A172 (cell line): ENCODE measurements at regions not wholly inside any gene's neighbourhood (a gene's known extent, or its start where the extent isn't known, plus 50 kb on each side); places are given as distances from the start of the nearest gene placed in this dataset.
"Not testable (repeated sequence)": the region's sequence is repeated elsewhere in the genome, so short reads cannot be mapped to it uniquely, and the experiment has no call there.

Experiments
- DNase-seq: peaks from one replicate; pipeline ENCODE4 v3.0.0-alpha.2; 2015; ENCODE audit warnings: low spot score

DNA sequence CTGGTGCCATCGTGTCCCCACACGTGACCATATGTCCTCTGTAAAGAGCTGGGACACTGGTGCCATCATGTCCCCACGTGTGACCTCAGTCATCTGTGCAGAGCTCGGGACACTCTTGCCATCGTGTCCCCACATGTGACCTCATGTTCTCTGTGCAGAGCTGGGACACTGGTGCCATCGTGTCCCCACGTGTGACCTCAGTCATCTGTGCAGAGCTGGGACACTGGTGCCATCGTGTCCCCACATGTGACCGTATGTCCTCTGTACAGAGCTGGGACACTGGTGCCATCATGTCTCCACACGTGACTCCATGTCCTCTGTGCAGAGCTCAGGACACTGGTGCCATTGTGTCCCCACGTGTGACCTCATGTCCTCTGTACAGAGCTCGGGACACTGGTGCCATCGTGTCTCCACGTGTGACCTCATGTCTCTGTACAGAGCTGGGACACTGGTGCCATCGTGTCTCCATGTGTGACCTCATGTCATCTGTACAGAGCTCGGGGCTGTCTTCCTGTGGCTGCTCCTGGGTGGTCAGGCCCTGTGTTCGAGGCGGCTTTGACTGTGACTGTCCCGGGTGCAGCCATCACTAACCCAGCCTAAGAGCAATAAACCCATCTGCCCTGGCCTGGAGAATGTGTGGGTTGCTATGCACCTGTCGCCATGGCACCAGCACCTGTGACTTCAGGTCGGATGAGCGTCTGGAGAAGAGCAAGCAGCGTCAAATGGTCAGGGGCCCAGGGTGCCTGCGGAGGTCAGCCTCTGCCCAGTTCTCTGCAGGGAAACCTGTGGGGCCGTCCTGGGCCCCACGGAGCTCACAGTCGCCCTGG lies 334.4 kb downstream of the ADGRD1 start:
- no peak for DNase-seq

- not testable (repeated sequence) for DNase-seq
These were observed 335.3 kb downstream of the ADGRD1 start for GRCh38 chr12:131288765-131289695.

GRCh38 chr12:131289807-131290206 lies 336.1 kb downstream of the ADGRD1 start:
- DNase-seq: not testable (repeated sequence)

DNA sequence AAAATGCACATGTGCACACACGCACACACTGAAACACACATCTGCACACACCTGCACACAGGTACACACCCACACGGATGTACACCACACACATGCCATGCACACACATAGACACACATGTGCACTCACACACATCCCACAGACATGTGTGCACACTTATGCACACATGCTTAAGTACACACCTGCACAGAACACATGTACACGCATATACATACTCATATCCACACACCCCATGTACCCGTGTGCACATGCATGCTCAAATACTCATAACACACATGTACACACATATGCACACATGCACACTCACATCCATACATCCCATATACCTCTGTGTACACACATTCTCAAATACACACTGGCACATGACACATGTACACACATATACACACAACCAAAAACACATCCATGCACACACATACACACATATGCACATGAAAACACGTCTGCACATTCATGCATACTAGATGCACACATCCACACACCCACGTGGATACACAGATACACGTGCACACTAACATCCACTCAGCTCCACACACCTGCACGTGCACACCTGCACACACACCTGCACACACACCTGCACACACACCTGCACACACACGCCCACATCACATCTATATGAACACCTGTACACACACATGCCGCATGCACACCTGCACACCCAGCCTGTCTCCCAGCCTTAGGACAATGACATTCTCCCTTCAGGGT lies 336.7 kb downstream of the ADGRD1 start:
- DNase-seq: no peak

DNA sequence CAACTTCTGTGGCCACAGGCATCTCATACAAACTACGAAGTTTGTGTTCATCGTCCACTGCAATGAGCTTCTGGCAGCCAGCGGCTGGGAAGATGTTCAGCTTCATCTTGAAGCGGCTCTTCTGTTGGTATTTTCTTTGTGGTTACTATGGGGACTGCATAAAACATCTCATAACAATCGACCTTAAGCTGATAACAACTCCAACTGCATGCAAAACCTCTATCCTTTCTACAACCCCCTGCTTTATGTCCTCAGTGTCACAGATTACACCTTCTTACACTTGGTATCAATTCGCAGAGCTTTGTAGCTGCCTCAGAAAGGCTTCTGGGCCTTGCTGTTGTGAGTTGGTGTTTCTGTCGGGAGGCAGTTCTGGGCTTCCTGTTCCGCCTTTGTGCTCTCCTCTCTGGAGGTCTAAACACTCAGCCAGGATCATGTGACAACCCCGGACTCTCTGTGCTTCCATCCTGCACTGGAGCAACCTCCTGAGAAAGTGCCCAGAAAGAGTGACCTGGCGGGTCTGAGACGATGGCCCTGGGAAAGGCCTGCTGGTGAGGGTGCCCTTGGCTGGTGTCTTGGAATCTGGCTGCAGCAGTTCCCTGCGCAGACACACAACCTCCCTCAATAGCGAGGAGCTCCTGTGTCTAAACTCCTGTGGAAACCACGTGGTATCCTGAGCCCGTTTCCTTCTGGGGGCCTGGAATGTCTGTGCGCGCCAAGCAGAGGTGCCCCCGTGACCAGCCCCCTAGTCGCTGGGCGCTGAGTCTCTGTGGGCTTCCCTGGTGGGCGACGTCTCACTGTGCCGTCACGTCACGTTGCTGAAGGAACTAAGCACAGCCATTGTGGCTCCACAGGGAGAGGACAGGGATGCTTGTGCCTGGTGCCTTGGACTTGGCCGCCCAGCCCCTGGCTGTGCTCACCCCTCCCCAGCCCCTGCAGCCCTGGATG lies 339.6 kb downstream of the ADGRD1 start:
- not testable (repeated sequence) for DNase-seq

DNA sequence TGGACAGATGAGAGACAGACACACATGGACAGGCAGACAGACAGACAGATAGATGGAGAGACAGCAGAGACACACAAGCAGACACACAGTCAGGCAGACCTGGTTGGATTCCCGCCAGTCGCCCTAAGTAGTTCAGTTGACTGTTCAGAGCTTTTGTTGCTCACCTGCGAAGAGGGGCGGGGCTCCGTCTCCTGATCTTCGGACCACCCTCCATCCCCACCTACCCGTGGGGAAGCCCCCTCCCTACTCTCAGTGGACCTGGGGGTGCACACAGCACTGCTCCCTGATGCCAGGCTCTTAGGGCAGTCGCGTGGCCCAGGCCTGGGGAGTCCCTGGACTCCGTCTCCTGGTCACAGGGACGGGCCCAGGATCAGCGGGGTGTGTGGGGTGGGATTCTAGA lies 341.0 kb downstream of the ADGRD1 start:
- not testable (repeated sequence) for DNase-seq

- not testable (repeated sequence) for DNase-seq
These were observed 341.4 kb downstream of the ADGRD1 start for GRCh38 chr12:131295117-131295516.

DNA sequence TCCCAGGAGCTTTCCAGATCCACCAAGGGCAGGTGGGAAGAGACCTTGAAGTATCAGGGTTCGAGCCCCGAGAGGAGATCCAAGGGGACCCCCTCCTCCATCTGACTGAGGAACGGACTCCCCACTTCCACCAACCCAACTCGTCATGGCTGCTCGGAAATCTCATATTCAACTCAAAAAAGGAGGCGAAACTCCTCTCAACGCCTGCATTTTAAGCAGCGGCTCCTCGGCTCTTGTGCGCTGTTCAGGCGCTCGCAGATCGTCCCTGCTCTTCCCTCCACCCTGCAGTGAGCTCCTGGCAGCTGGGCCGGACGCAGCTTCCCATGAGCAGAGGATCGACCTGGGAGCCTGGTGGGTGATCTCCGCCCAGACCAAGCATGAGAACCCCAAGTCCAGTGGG lies 341.9 kb downstream of the ADGRD1 start:
- not testable (repeated sequence) for DNase-seq

DNA sequence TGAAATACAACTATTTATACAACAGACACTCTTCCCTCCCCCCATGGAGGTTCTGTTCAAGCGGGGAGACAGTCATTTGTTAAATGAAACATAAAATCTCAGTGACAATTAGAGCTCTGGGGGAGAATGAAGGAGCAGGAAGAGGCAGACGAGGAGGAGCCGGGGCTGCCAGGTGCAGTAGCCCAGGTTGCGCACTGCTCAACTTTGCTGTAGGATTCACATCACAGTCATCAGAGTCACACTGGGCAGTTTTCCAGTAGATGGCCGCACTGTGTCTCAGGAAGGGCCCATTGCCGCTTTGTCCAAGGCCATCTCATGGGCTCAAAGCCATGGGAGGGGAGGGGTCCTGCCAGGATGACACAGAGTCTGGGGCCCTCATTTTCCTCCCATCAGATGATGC lies 342.4 kb downstream of the ADGRD1 start:
- not testable (repeated sequence) for DNase-seq

GRCh38 chr12:131296651-131297050 lies 342.9 kb downstream of the ADGRD1 start:
- not testable (repeated sequence) for DNase-seq

- not testable (repeated sequence) for DNase-seq
These were observed 345.0 kb downstream of the ADGRD1 start for GRCh38 chr12:131298526-131299369.

- DNase-seq: not testable (repeated sequence)
These were observed 345.6 kb downstream of the ADGRD1 start for GRCh38 chr12:131299370-131299701.

- DNase-seq: not testable (repeated sequence)
These were observed 349.9 kb downstream of the ADGRD1 start for GRCh38 chr12:131303576-131303975.

DNA sequence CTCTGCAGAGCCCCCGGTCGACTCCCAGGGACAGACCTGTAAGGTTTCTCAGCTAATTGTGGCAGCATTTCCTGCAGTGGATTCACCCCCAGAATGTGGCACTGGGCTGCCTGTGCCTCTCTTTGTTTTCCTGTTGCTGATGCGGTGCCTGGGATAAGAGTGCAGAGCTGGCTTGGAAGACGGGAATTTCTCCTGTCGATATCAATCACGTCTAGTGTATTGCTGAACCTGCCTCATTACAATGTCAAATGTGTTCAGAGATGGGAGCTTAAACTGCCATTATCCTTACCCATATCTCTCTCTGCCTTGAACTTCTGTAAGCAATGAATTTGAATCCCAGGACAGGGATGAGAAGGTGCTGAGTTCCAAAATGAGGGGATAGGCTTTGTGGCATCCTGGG lies 350.9 kb downstream of the ADGRD1 start:
- DNase-seq: not testable (repeated sequence)

GRCh38 chr12:131309700-131310099 lies 356.0 kb downstream of the ADGRD1 start:
- no peak for DNase-seq

DNA sequence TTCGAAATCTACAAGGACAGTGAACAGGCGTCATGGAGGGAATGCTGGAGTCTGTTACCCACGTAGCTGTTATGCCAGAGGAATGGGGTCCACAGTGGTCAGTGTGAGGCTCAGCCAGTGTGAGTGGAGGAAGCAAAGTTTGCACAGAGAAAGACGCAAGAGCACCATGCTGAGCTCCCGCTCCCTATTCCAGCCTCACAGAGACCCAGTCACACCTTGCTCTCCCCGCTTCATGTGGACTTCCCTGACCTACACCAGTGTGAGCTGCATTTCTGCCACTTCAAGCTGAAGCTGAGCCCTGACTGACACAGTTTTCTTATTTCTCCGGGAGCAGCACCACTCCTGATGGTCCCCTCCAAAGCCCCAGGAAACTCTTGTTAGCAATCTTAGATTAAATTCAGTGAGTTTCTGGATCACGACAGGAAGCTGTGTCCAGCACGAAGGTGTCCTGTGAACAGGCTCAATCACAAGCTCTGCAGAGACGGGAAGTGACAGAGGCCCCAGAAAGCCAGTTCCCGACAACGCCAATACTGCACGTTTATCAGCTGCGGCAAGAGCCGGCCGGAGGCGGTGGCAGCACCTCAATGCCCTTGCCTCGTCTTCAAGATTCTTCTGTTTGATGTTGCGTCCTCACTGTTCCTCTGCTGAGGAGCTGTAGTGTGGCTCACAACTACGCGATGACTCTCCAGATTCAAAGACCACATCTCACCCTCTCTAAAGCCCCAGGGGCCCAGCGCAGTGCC lies 356.7 kb downstream of the ADGRD1 start:
- not testable (repeated sequence) for DNase-seq

DNA sequence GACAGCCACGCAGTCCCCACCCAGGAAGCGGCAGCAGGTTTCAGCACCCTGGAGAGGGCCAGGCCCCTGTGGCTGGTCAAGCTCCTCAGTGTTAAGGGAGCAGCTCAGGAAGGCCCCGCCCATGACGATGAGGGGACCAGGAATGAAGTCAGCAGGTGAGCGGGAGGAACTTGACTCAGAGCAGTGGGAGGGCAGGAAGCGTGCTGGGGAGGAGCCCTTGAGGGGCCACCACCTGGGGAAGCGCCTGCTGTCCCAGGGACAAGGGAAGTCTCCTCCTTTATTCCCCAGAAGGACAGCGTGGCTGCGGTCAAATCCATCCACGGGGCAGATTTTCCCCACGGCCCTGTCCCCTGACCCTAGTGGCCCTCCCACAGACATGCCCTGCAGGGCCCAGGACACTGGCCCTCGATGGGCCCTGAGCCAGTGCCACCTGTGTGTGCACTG lies 357.6 kb downstream of the ADGRD1 start:
- DNase-seq: peak; percentile 19

DNA sequence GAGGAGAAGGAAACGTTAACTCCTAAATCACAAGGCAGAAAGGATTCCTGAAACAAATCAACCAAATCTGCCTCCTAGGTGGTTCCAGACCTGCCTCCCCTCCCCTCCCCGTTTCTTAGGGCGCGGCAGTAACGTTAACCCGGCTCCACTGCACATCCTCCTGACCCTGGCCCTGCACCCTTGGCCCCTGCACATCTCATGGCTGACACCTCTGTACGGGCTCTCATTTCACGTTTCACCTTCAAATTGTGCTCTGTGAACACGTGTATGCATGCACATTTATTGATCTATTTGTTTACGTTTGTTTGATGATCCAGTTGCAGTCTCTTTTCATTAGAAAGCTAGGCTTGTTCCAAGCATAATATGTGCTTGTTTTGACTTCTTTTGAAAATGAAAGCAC lies 358.1 kb downstream of the ADGRD1 start:
- no peak for DNase-seq

GRCh38 chr12:131312382-131312781 lies 358.7 kb downstream of the ADGRD1 start:
- DNase-seq: not testable (repeated sequence)
